Progenitor cell of endocrine pancreas (in vitro differentiated cells): ENCODE measurements at regions not wholly inside any gene's neighbourhood (a gene's known extent, or its start where the extent isn't known, plus 50 kb on each side); places are given as distances from the start of the nearest gene placed in this dataset.
A peak's percentile ranks its signal among the peaks of the same experiment; 100 is the strongest.

Experiments
- DNase-seq: peaks from one replicate; pipeline ENCODE4 v3.0.0; 2021; ENCODE audit warnings: low spot score; ENCODE audit not compliant: unreplicated experiment
- H3K27ac Mint-ChIP-seq: 2 replicates; pipeline ENCODE4 v1.8.0; 2021; ENCODE audit warnings: mild to moderate bottlenecking, moderate library complexity, mixed read lengths
- H3K27me3 Mint-ChIP-seq: 2 replicates; pipeline ENCODE4 v1.8.0; 2021; ENCODE audit warnings: mixed read lengths
- H3K36me3 Mint-ChIP-seq: 2 replicates; pipeline ENCODE4 v1.8.0; 2022; ENCODE audit warnings: mixed read lengths; ENCODE audit not compliant: insufficient read depth
- H3K4me1 Mint-ChIP-seq: 2 replicates; pipeline ENCODE4 v1.8.0; 2021; ENCODE audit warnings: low read depth, mixed read lengths
- H3K4me3 Mint-ChIP-seq: 2 replicates; pipeline ENCODE4 v1.8.0; 2021; ENCODE audit warnings: low read depth, mild to moderate bottlenecking, moderate library complexity, mixed read lengths
- H3K9me3 Mint-ChIP-seq: 2 replicates; pipeline ENCODE4 v1.8.0; 2021; ENCODE audit warnings: low read depth, mixed read lengths
- CTCF ChIP-seq: fragments of 200-600 bp; sonication (generic); IDR thresholded peaks from one replicate; pipeline ENCODE4 v1.5.0; 2021; ENCODE audit warnings: antibody characterized with exemption, mild to moderate bottlenecking; ENCODE audit not compliant: unreplicated experiment

GRCh38 chr11:57116654-57117053, 65.1 kb upstream of the LRRC55 start:
- peaks cover 4% of the 10 kb centered on the region for H3K4me1 Mint-ChIP-seq
- H3K27me3 Mint-ChIP-seq, result no peaks in the 10 kb centered on the region
- DNase-seq, result no peak
- no peak overlapping the region for H3K27ac Mint-ChIP-seq
- H3K36me3 Mint-ChIP-seq, result no peaks in the 10 kb centered on the region
- no peak overlapping the region for H3K4me3 Mint-ChIP-seq
- peak; percentile 63 for TF ChIP-seq CTCF
- no peaks in the 10 kb centered on the region for H3K9me3 Mint-ChIP-seq

GRCh38 chr11:57120192-57120965, 61.4 kb upstream of the LRRC55 start:
- DNase-seq, result no peak
- no peak overlapping the region for H3K27ac Mint-ChIP-seq
- no peak overlapping the region for H3K4me3 Mint-ChIP-seq
- H3K9me3 Mint-ChIP-seq, result no peaks in the 10 kb centered on the region
- peaks cover 36% of the 10 kb centered on the region for H3K4me1 Mint-ChIP-seq
- H3K27me3 Mint-ChIP-seq, result peaks cover 3% of the 10 kb centered on the region
- TF ChIP-seq CTCF, result no peak
- H3K36me3 Mint-ChIP-seq, result no peaks in the 10 kb centered on the region

- H3K9me3 Mint-ChIP-seq, result no peaks in the 10 kb centered on the region
- DNase-seq, result no peak
- no peaks in the 10 kb centered on the region for H3K36me3 Mint-ChIP-seq
- no peak overlapping the region for H3K4me3 Mint-ChIP-seq
- TF ChIP-seq CTCF, result no peak
- peak overlapping the region; percentile 90 for H3K27ac Mint-ChIP-seq
- H3K27me3 Mint-ChIP-seq, result peaks cover 3% of the 10 kb centered on the region
- peaks cover 36% of the 10 kb centered on the region for H3K4me1 Mint-ChIP-seq
Observed at GRCh38 chr11:57121996-57122395, 59.8 kb upstream of the LRRC55 start.

GRCh38 chr11:57123590-57123989, 58.2 kb upstream of the LRRC55 start:
- DNase-seq, result no peak
- H3K27me3 Mint-ChIP-seq, result peaks cover 3% of the 10 kb centered on the region
- no peaks in the 10 kb centered on the region for H3K36me3 Mint-ChIP-seq
- no peak overlapping the region for H3K4me3 Mint-ChIP-seq
- TF ChIP-seq CTCF, result no peak
- no peaks in the 10 kb centered on the region for H3K9me3 Mint-ChIP-seq
- H3K27ac Mint-ChIP-seq, result no peak overlapping the region
- peaks cover 36% of the 10 kb centered on the region for H3K4me1 Mint-ChIP-seq

- Mint-ChIP-seq H3K4me1 (peaks cover 36% of the 10 kb centered on the region), H3K36me3 (no peaks in the 10 kb centered on the region), H3K9me3 (no peaks in the 10 kb centered on the region), H3K27ac (no peak overlapping the region), H3K27me3 (peaks cover 3% of the 10 kb centered on the region), H3K4me3 (no peak overlapping the region)
- no peak for DNase-seq
- no peak for TF ChIP-seq CTCF
Observed at GRCh38 chr11:57124505-57124904, 57.2 kb upstream of the LRRC55 start.
